GM21447 (cell line): ENCODE measurements at regions not wholly inside any gene's neighbourhood (a gene's known extent, or its start where the extent isn't known, plus 50 kb on each side); places are given as distances from the start of the nearest gene placed in this dataset.
"Not testable (repeated sequence)": the region's sequence is repeated elsewhere in the genome, so short reads cannot be mapped to it uniquely, and the experiment has no call there.

Experiments
- ATAC-seq: cut with Tn5 transposase; IDR thresholded peaks from one replicate; pipeline ENCODE4 v1.9.1; 2021; ENCODE audit not compliant: unreplicated experiment

- ATAC-seq, result no peak
Measured at GRCh38 chr5:166581826-166582225, 1709.6 kb upstream of the WWC1 start.

- ATAC-seq, result no peak
Measured at GRCh38 chr5:166582416-166582815, 1709.0 kb upstream of the WWC1 start.

- ATAC-seq, result no peak
Measured at GRCh38 chr5:166594567-166594966, 1696.9 kb upstream of the WWC1 start.

- ATAC-seq, result no peak
Measured at GRCh38 chr5:166595274-166595951, 1696.0 kb upstream of the WWC1 start.

- no peak for ATAC-seq
Measured at GRCh38 chr5:166596043-166596442, 1695.4 kb upstream of the WWC1 start.

- no peak for ATAC-seq
Measured at GRCh38 chr5:166602271-166602670, 1689.2 kb upstream of the WWC1 start.

GRCh38 chr5:166617507-166617906, 1673.9 kb upstream of the WWC1 start:
- no peak for ATAC-seq

GRCh38 chr5:166618526-166618925, 1672.9 kb upstream of the WWC1 start:
- ATAC-seq, result no peak

GRCh38 chr5:166624573-166624972, 1666.9 kb upstream of the WWC1 start:
- no peak for ATAC-seq

GRCh38 chr5:166625210-166625865, 1666.1 kb upstream of the WWC1 start:
- ATAC-seq, result no peak

GRCh38 chr5:166637295-166637694, 1654.2 kb upstream of the WWC1 start:
- no peak for ATAC-seq

- no peak for ATAC-seq
Measured at GRCh38 chr5:166639151-166639550, 1652.3 kb upstream of the WWC1 start.

GRCh38 chr5:166640136-166640535, 1651.3 kb upstream of the WWC1 start:
- ATAC-seq, result not testable (repeated sequence)

GRCh38 chr5:166648736-166649135, 1642.7 kb upstream of the WWC1 start:
- ATAC-seq, result no peak

GRCh38 chr5:166649676-166650075, 1641.8 kb upstream of the WWC1 start:
- ATAC-seq, result no peak

GRCh38 chr5:166651234-166651633, 1640.2 kb upstream of the WWC1 start:
- ATAC-seq, result no peak

- no peak for ATAC-seq
Measured at GRCh38 chr5:166671811-166672210, 1619.6 kb upstream of the WWC1 start.

- ATAC-seq, result no peak
Measured at GRCh38 chr5:166672431-166672830, 1619.0 kb upstream of the WWC1 start.

- ATAC-seq, result no peak
Measured at GRCh38 chr5:166677891-166678290, 1613.6 kb upstream of the WWC1 start.

GRCh38 chr5:166679331-166679730, 1612.1 kb upstream of the WWC1 start:
- ATAC-seq, result no peak

- no peak for ATAC-seq
Measured at GRCh38 chr5:166695326-166695725, 1596.1 kb upstream of the WWC1 start.

GRCh38 chr5:166708291-166708690, 1583.2 kb upstream of the WWC1 start:
- no peak for ATAC-seq

GRCh38 chr5:166709691-166710090, 1581.8 kb upstream of the WWC1 start:
- ATAC-seq, result no peak
